ENCODE measurements at regions not wholly inside any gene's neighbourhood (a gene's known extent, or its start where the extent isn't known, plus 50 kb on each side); places are given as distances from the start of the nearest gene placed in this dataset.

DNA sequence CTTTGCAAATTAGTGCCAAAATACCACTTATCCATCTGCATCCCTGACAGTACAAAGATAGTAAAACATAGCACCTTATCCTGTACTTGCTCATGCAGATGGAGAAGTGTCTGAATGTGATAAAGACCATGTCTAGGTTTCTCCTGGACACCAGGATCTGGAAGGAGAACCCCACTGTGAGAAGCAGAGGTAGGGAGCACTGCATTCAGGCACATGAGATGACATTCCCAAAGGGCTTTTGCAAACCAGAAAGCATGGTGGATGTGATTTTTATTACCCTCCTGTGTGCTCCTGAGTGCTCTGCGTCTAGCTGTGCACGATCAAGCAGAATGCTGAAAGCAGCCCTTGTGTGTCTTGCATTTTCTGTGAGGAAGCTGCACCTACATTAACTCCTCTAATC, 857.6 kb upstream of the ID2 start:
- H2AFZ ChIP-seq (ENCODE audit: low read length) = no peak overlapping the region
- no peak overlapping the region for H3K23ac ChIP-seq (ENCODE audit: insufficient read length, low read depth, low read length)
- WGBS (ENCODE audit: extremely low coverage, insufficient read length, low lambda C conversion rate) = no CpG with 5 or more reads among the region's 2 CpGs
- no peak overlapping the region for H2BK12ac ChIP-seq (ENCODE audit: insufficient read length, low read depth, low read length)
- Mint-ChIP-seq H3K27me3 (ENCODE audit: low read depth) (no peaks in the 10 kb centered on the region), H3K36me3 (ENCODE audit: insufficient read depth in 1 of 3, low read depth in 3 of 3) (peaks cover 0 to 4% (median 0%) of the 10 kb centered on the region in 3 experiments; a peak in 2 of 7 replicates), H3K4me3 (no peak overlapping the region; a peak in 1 of 5 replicates), H3K9me3 (no peaks in the 10 kb centered on the region), H3K4me1 (peaks cover 0 to 3% of the 10 kb centered on the region in 2 experiments; a peak in 2 of 4 replicates), H3K27ac (no peak overlapping the region)
- no peak overlapping the region for H2AK5ac ChIP-seq (ENCODE audit: insufficient read length, low read length)
- no peak overlapping the region for H3K27ac ChIP-seq (ENCODE audit: insufficient read length, low read depth, low read length)
- no peak overlapping the region for H4K8ac ChIP-seq (replicated peaks; ENCODE audit: insufficient read length, low read depth, low read length)
- no peak overlapping the region for H3K4ac ChIP-seq (ENCODE audit: low read depth, low read length)
- no peak overlapping the region for H3K56ac ChIP-seq (ENCODE audit: insufficient read length, low read depth, low read length)
- H3K79me1 ChIP-seq (ENCODE audit: insufficient read depth, low read depth, low read length, poor library complexity, severe bottlenecking) = no peaks in the 10 kb centered on the region
- H3K79me2 ChIP-seq (ENCODE audit: insufficient read depth, low read length) = no peaks in the 10 kb centered on the region
- TF ChIP-seq CTCF (conservative IDR thresholded peaks at IDR 0.05) = no peak
- H2BK20ac ChIP-seq (ENCODE audit: low read depth, low read length, poor library complexity, severe bottlenecking) = no peak overlapping the region
- H3K4me1 ChIP-seq (ENCODE audit: insufficient read depth, low read length) = no peaks in the 10 kb centered on the region
- H3K14ac ChIP-seq (ENCODE audit: insufficient read depth, low read length) = no peak overlapping the region
- no peak for DNase-seq
- H2BK120ac ChIP-seq (ENCODE audit: low read depth, low read length, poor library complexity, severe bottlenecking) = no peak overlapping the region
- H2BK5ac ChIP-seq (ENCODE audit: insufficient read length, low read length) = no peak overlapping the region
- H3K27me3 ChIP-seq (ENCODE audit: insufficient read depth, low read length) = no peaks in the 10 kb centered on the region
- H4K91ac ChIP-seq (ENCODE audit: insufficient read length, low read depth, low read length) = no peak overlapping the region
- H3K9ac ChIP-seq (ENCODE audit: extremely low read depth, insufficient read length, low read length) = no peak overlapping the region
- H3K23me2 ChIP-seq (ENCODE audit: insufficient read length, low read depth, low read length, poor library complexity, severe bottlenecking) = no peaks in the 10 kb centered on the region
- no peak overlapping the region for H2BK15ac ChIP-seq (ENCODE audit: low read depth, low read length)
- H3K4me2 ChIP-seq (ENCODE audit: insufficient read depth, insufficient read length, low read length) = no peak overlapping the region
- H4K20me1 ChIP-seq (ENCODE audit: control insufficient read depth, insufficient read depth, insufficient read length) = no peaks in the 10 kb centered on the region
- H3T11ph ChIP-seq (ENCODE audit: low read length) = no peak overlapping the region
- H3K9me3 ChIP-seq (ENCODE audit: control insufficient read depth, low read depth, low read length) = no peaks in the 10 kb centered on the region
- no peak overlapping the region for H4K5ac ChIP-seq (ENCODE audit: insufficient read length, low read depth, low read length)
- no peak overlapping the region for H3K18ac ChIP-seq (ENCODE audit: insufficient read length, low read depth, low read length)

Measured in H9 (cell line).